ENCODE measurements at regions not wholly inside any gene's neighbourhood (a gene's known extent, or its start where the extent isn't known, plus 50 kb on each side); places are given as distances from the start of the nearest gene placed in this dataset.

GRCh38 chr12:30823156-30823699, 68.5 kb upstream of the CAPRIN2 start:
- no peak overlapping the region for H2BK5ac ChIP-seq (ENCODE audit: low read length)

GRCh38 chr12:30822385-30823155, 67.8 kb upstream of the CAPRIN2 start:
- no peaks in the 10 kb centered on the region for H3K79me1 ChIP-seq (ENCODE audit: low read length)
- H4K5ac ChIP-seq (ENCODE audit: low read length), result no peak overlapping the region
- no peaks in the 10 kb centered on the region for H3K4me1 ChIP-seq (ENCODE audit: control insufficient read depth, low read depth, low read length)
- peak overlapping the region; percentile 3 for H3K27ac ChIP-seq (ENCODE audit: low read depth, low read length)
- H3K4me2 ChIP-seq (ENCODE audit: low read length), result peak overlapping the region; percentile 66
- no peak overlapping the region for H4K8ac ChIP-seq (ENCODE audit: low read depth, low read length)
- H3K79me2 ChIP-seq (ENCODE audit: control insufficient read depth, insufficient read depth, low read length), result no peaks in the 10 kb centered on the region
- no peaks in the 10 kb centered on the region for H3K27me3 ChIP-seq (ENCODE audit: insufficient read depth, low read length, poor library complexity)
- peak overlapping the region; percentile 33 for H2BK120ac ChIP-seq (ENCODE audit: low read depth, low read length)
- H3K9ac ChIP-seq (ENCODE audit: low read length), result peak overlapping the region; percentile 78
- H3K56ac ChIP-seq (ENCODE audit: low read length), result peak overlapping the region; percentile 87
- no peak overlapping the region for H3K23ac ChIP-seq (ENCODE audit: low read length)
- H3K4ac ChIP-seq (ENCODE audit: low read depth, low read length), result peak overlapping the region; percentile 50
- DNase-seq, result peak; percentile 76
- H3K18ac ChIP-seq (ENCODE audit: low read length), result peak overlapping the region; percentile 65
- H2BK5ac ChIP-seq (ENCODE audit: low read length), result no peak overlapping the region
- no CpG with 5 or more reads among the region's 50 CpGs for WGBS (ENCODE audit: extremely low coverage, insufficient coverage, low lambda C conversion rate)
- H3K4me3 ChIP-seq (ENCODE audit: low read length), result peak overlapping the region; percentile 22
- no peak overlapping the region for H2BK15ac ChIP-seq (replicated peaks; ENCODE audit: low read depth)
- H3K36me3 ChIP-seq (ENCODE audit: control insufficient read depth, insufficient read depth, low read length), result no peaks in the 10 kb centered on the region
- no peak overlapping the region for H2AK5ac ChIP-seq (ENCODE audit: low read length)

More at GRCh38 chr12:30823156-30823699, 68.5 kb upstream of the CAPRIN2 start:
- peak overlapping the region; percentile 78 for H3K9ac ChIP-seq (ENCODE audit: low read length)
- no CpG with 5 or more reads among the region's 32 CpGs for WGBS (ENCODE audit: extremely low coverage, insufficient coverage, low lambda C conversion rate)
- no peaks in the 10 kb centered on the region for H3K36me3 ChIP-seq (ENCODE audit: control insufficient read depth, insufficient read depth, low read length)
- H2AK5ac ChIP-seq (ENCODE audit: low read length), result no peak overlapping the region
- H3K4ac ChIP-seq (ENCODE audit: low read depth, low read length), result no peak overlapping the region
- H3K27me3 ChIP-seq (ENCODE audit: insufficient read depth, low read length, poor library complexity), result no peaks in the 10 kb centered on the region
- no peaks in the 10 kb centered on the region for H3K79me2 ChIP-seq (ENCODE audit: control insufficient read depth, insufficient read depth, low read length)
- peak overlapping the region; percentile 87 for H3K56ac ChIP-seq (ENCODE audit: low read length)
- no peak overlapping the region for H4K8ac ChIP-seq (ENCODE audit: low read depth, low read length)
- H3K18ac ChIP-seq (ENCODE audit: low read length), result peak overlapping the region; percentile 4
- H2BK120ac ChIP-seq (ENCODE audit: low read depth, low read length), result no peak overlapping the region
- peak overlapping the region; percentile 66 for H3K4me2 ChIP-seq (ENCODE audit: low read length)
- H3K23ac ChIP-seq (ENCODE audit: low read length), result no peak overlapping the region
- no peaks in the 10 kb centered on the region for H3K4me1 ChIP-seq (ENCODE audit: control insufficient read depth, low read depth, low read length)
- H4K5ac ChIP-seq (ENCODE audit: low read length), result no peak overlapping the region
- H3K27ac ChIP-seq (ENCODE audit: low read depth, low read length), result peak overlapping the region; percentile 3
- H2BK15ac ChIP-seq (replicated peaks; ENCODE audit: low read depth), result no peak overlapping the region
- H3K4me3 ChIP-seq (ENCODE audit: low read length), result peak overlapping the region; percentile 22
- H3K79me1 ChIP-seq (ENCODE audit: low read length), result no peaks in the 10 kb centered on the region
- peak; percentile 70 for DNase-seq

- Histone ChIP-seq H3K9ac (ENCODE audit: low read length) (no peak overlapping the region), H3K4me3 (ENCODE audit: low read length) (no peak overlapping the region), H3K27me3 (ENCODE audit: insufficient read depth, low read length, poor library complexity) (no peaks in the 10 kb centered on the region), H3K23ac (ENCODE audit: low read length) (no peak overlapping the region), H2BK15ac (replicated peaks; ENCODE audit: low read depth) (no peak overlapping the region), H3K79me1 (ENCODE audit: low read length) (no peaks in the 10 kb centered on the region), H3K79me2 (ENCODE audit: control insufficient read depth, insufficient read depth, low read length) (no peaks in the 10 kb centered on the region), H3K27ac (ENCODE audit: low read depth, low read length) (no peak overlapping the region), H4K8ac (ENCODE audit: low read depth, low read length) (no peak overlapping the region), H4K5ac (ENCODE audit: low read length) (no peak overlapping the region), H3K4me2 (ENCODE audit: low read length) (no peak overlapping the region), H3K18ac (ENCODE audit: low read length) (no peak overlapping the region), H3K4ac (ENCODE audit: low read depth, low read length) (no peak overlapping the region), H2BK5ac (ENCODE audit: low read length) (no peak overlapping the region), H2BK120ac (ENCODE audit: low read depth, low read length) (no peak overlapping the region), H3K56ac (ENCODE audit: low read length) (no peak overlapping the region), H3K36me3 (ENCODE audit: control insufficient read depth, insufficient read depth, low read length) (no peaks in the 10 kb centered on the region), H3K4me1 (ENCODE audit: control insufficient read depth, low read depth, low read length) (peaks cover 2% of the 10 kb centered on the region), H2AK5ac (ENCODE audit: low read length) (no peak overlapping the region)
- DNase-seq, result no peak
- no CpG with 5 or more reads among the region's 2 CpGs for WGBS (ENCODE audit: extremely low coverage, insufficient coverage, low lambda C conversion rate)
Measured at GRCh38 chr12:30820406-30820946, 65.7 kb upstream of the CAPRIN2 start.

GRCh38 chr12:30818562-30818961, 63.8 kb upstream of the CAPRIN2 start:
- H3K4me2 ChIP-seq (ENCODE audit: low read length), result no peak overlapping the region
- no peak overlapping the region for H2BK120ac ChIP-seq (ENCODE audit: low read depth, low read length)
- H2BK15ac ChIP-seq (replicated peaks; ENCODE audit: low read depth), result no peak overlapping the region
- no CpG with 5 or more reads among the region's 1 CpG for WGBS (ENCODE audit: extremely low coverage, insufficient coverage, low lambda C conversion rate)
- H3K36me3 ChIP-seq (ENCODE audit: control insufficient read depth, insufficient read depth, low read length), result no peaks in the 10 kb centered on the region
- no peak overlapping the region for H2BK5ac ChIP-seq (ENCODE audit: low read length)
- no peak overlapping the region for H3K23ac ChIP-seq (ENCODE audit: low read length)
- H3K56ac ChIP-seq (ENCODE audit: low read length), result no peak overlapping the region
- H3K9ac ChIP-seq (ENCODE audit: low read length), result no peak overlapping the region
- H3K27ac ChIP-seq (ENCODE audit: low read depth, low read length), result no peak overlapping the region
- no peak overlapping the region for H3K4ac ChIP-seq (ENCODE audit: low read depth, low read length)
- H2AK5ac ChIP-seq (ENCODE audit: low read length), result no peak overlapping the region
- H3K18ac ChIP-seq (ENCODE audit: low read length), result no peak overlapping the region
- no peaks in the 10 kb centered on the region for H3K79me1 ChIP-seq (ENCODE audit: low read length)
- H4K5ac ChIP-seq (ENCODE audit: low read length), result no peak overlapping the region
- no peaks in the 10 kb centered on the region for H3K79me2 ChIP-seq (ENCODE audit: control insufficient read depth, insufficient read depth, low read length)
- no peaks in the 10 kb centered on the region for H3K27me3 ChIP-seq (ENCODE audit: insufficient read depth, low read length, poor library complexity)
- DNase-seq, result no peak
- no peak overlapping the region for H3K4me3 ChIP-seq (ENCODE audit: low read length)
- H3K4me1 ChIP-seq (ENCODE audit: control insufficient read depth, low read depth, low read length), result peaks cover 2% of the 10 kb centered on the region
- H4K8ac ChIP-seq (ENCODE audit: low read depth, low read length), result no peak overlapping the region

- no peak for DNase-seq
- Histone ChIP-seq H3K23ac (ENCODE audit: low read length) (no peak overlapping the region), H2BK120ac (ENCODE audit: low read depth, low read length) (no peak overlapping the region), H3K27me3 (ENCODE audit: insufficient read depth, low read length, poor library complexity) (no peaks in the 10 kb centered on the region), H3K27ac (ENCODE audit: low read depth, low read length) (no peak overlapping the region), H4K5ac (ENCODE audit: low read length) (no peak overlapping the region), H2BK5ac (ENCODE audit: low read length) (no peak overlapping the region), H3K56ac (ENCODE audit: low read length) (no peak overlapping the region), H2BK15ac (replicated peaks; ENCODE audit: low read depth) (no peak overlapping the region), H3K9ac (ENCODE audit: low read length) (no peak overlapping the region), H3K36me3 (ENCODE audit: control insufficient read depth, insufficient read depth, low read length) (no peaks in the 10 kb centered on the region), H2AK5ac (ENCODE audit: low read length) (no peak overlapping the region), H3K4me1 (ENCODE audit: control insufficient read depth, low read depth, low read length) (peaks cover 2% of the 10 kb centered on the region), H3K79me2 (ENCODE audit: control insufficient read depth, insufficient read depth, low read length) (no peaks in the 10 kb centered on the region), H3K18ac (ENCODE audit: low read length) (no peak overlapping the region), H3K4me2 (ENCODE audit: low read length) (no peak overlapping the region), H4K8ac (ENCODE audit: low read depth, low read length) (no peak overlapping the region), H3K4me3 (ENCODE audit: low read length) (no peak overlapping the region), H3K79me1 (ENCODE audit: low read length) (no peaks in the 10 kb centered on the region), H3K4ac (ENCODE audit: low read depth, low read length) (no peak overlapping the region)
- no CpG with 5 or more reads among the region's 6 CpGs for WGBS (ENCODE audit: extremely low coverage, insufficient coverage, low lambda C conversion rate)
Measured at GRCh38 chr12:30816742-30817465, 62.2 kb upstream of the CAPRIN2 start.
